HS-27A (cell line): ENCODE measurements at regions not wholly inside any gene's neighbourhood (a gene's known extent, or its start where the extent isn't known, plus 50 kb on each side); places are given as distances from the start of the nearest gene placed in this dataset.

Experiments used
- DNase-seq: peaks from one replicate; pipeline ENCODE4 v3.0.0-alpha.2; 2012; ENCODE audit warnings: low read depth, missing footprints

GRCh38 chr4:128527946-128528576, 240.4 kb upstream of the PGRMC2 start:
- DNase-seq = no peak

GRCh38 chr4:128527351-128527750, 239.7 kb upstream of the PGRMC2 start:
- DNase-seq = no peak

- DNase-seq = no peak
Observed at GRCh38 chr4:128525992-128526630, 238.5 kb upstream of the PGRMC2 start.

GRCh38 chr4:128525387-128525786, 237.8 kb upstream of the PGRMC2 start:
- DNase-seq = no peak

- DNase-seq = no peak
Observed at GRCh38 chr4:128524311-128524710, 236.7 kb upstream of the PGRMC2 start.

GRCh38 chr4:128521648-128522111, 234.1 kb upstream of the PGRMC2 start:
- no peak for DNase-seq

GRCh38 chr4:128521156-128521555, 233.5 kb upstream of the PGRMC2 start:
- DNase-seq = no peak

GRCh38 chr4:128519163-128519830, 231.7 kb upstream of the PGRMC2 start:
- DNase-seq = no peak

GRCh38 chr4:128517739-128518510, 230.3 kb upstream of the PGRMC2 start:
- DNase-seq = peak; percentile 84

GRCh38 chr4:128517096-128517738, 229.6 kb upstream of the PGRMC2 start:
- DNase-seq = no peak

- DNase-seq = no peak
Observed at GRCh38 chr4:128516301-128516969, 228.8 kb upstream of the PGRMC2 start.

- DNase-seq = no peak
Observed at GRCh38 chr4:128513664-128514484, 226.3 kb upstream of the PGRMC2 start.

GRCh38 chr4:128512767-128513322, 225.2 kb upstream of the PGRMC2 start:
- DNase-seq = no peak

- no peak for DNase-seq
Observed at GRCh38 chr4:128512161-128512560, 224.5 kb upstream of the PGRMC2 start.

- no peak for DNase-seq
Observed at GRCh38 chr4:128510850-128511249, 223.2 kb upstream of the PGRMC2 start.

GRCh38 chr4:128502818-128503527, 215.4 kb upstream of the PGRMC2 start:
- no peak for DNase-seq

GRCh38 chr4:128501239-128501638, 213.6 kb upstream of the PGRMC2 start:
- no peak for DNase-seq

- no peak for DNase-seq
Observed at GRCh38 chr4:128488055-128488705, 200.6 kb upstream of the PGRMC2 start.

GRCh38 chr4:128484896-128485295, 197.3 kb upstream of the PGRMC2 start:
- DNase-seq = no peak
